ENCODE measurements at regions not wholly inside any gene's neighbourhood (a gene's known extent, or its start where the extent isn't known, plus 50 kb on each side); places are given as distances from the start of the nearest gene placed in this dataset.

DNA sequence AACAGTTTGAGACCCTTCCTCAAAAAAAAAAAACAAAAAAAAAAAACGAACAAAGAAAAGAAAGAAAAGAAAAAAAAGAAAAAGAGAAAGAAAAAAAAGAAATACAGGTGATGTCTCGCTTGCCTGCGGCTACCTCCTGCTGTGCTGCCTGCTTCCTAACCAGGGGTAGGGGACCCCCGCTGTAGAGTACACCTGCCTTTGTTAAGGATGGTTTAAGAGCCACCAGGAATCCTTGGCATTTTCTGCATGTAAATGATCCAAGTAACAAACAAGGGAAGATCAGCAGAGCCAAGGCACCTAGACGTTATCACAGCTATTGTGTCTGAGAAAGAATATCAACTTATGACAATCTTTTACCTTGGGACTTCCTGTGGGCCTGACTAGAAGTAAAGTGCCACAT, 856.8 kb upstream of the GCFC2 start:
- TF ChIP-seq, protein P1, sequence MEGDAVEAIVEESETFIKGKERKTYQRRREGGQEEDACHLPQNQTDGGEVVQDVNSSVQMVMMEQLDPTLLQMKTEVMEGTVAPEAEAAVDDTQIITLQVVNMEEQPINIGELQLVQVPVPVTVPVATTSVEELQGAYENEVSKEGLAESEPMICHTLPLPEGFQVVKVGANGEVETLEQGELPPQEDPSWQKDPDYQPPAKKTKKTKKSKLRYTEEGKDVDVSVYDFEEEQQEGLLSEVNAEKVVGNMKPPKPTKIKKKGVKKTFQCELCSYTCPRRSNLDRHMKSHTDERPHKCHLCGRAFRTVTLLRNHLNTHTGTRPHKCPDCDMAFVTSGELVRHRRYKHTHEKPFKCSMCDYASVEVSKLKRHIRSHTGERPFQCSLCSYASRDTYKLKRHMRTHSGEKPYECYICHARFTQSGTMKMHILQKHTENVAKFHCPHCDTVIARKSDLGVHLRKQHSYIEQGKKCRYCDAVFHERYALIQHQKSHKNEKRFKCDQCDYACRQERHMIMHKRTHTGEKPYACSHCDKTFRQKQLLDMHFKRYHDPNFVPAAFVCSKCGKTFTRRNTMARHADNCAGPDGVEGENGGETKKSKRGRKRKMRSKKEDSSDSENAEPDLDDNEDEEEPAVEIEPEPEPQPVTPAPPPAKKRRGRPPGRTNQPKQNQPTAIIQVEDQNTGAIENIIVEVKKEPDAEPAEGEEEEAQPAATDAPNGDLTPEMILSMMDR (IDR thresholded peaks at IDR 0.05) = no peak
- TF ChIP-seq POLR2A (IDR thresholded peaks at IDR 0.05) = no peak
- TF ChIP-seq EP300 (IDR thresholded peaks at IDR 0.05) = no peak
- H3K4me3 ChIP-seq = no peak overlapping the region
- no peak for DNase-seq (ENCODE audit: low spot score in 2 of 2)
- WGBS, 2 donors = 79 to 89% methylated on average over 5 of the region's 5 CpGs
- H3K36me3 ChIP-seq = no peaks in the 10 kb centered on the region
- no peak overlapping the region for H3K27ac ChIP-seq
- H3K9me3 ChIP-seq = no peaks in the 10 kb centered on the region
- H3K4me1 ChIP-seq = no peaks in the 10 kb centered on the region
- H3K27me3 ChIP-seq = no peaks in the 10 kb centered on the region

DNA sequence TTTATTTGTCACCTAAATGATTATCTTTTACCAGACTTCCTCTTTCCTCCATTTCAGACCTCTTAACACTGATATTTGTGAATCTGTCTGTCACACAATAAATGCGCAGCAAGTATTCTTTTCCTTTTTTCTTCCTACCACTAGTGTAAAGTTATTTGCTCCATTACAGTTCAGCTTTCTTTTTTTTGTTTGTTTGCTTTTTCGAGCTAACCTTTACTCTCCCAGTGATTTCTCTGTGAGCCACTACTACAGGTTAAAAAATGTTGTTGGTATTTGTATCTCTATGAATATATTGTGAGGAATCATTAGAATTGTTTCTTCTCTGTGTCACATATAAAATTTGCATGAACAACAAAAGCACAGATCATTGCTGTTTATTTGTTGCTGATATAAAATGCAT, 854.0 kb upstream of the GCFC2 start:
- Histone ChIP-seq H3K36me3 (no peaks in the 10 kb centered on the region), H3K9me3 (no peaks in the 10 kb centered on the region), H3K4me3 (no peak overlapping the region), H3K27me3 (no peaks in the 10 kb centered on the region), H3K27ac (no peak overlapping the region), H3K4me1 (no peaks in the 10 kb centered on the region)
- no peak for DNase-seq (ENCODE audit: low spot score in 2 of 2)
- WGBS, 2 donors = 88 to 92% methylated on average over 2 of the region's 2 CpGs
- TF ChIP-seq POLR2A (IDR thresholded peaks at IDR 0.05) = no peak
- TF ChIP-seq EP300 (IDR thresholded peaks at IDR 0.05) = no peak
- TF ChIP-seq, protein P1 (IDR thresholded peaks at IDR 0.05) = no peak

DNA sequence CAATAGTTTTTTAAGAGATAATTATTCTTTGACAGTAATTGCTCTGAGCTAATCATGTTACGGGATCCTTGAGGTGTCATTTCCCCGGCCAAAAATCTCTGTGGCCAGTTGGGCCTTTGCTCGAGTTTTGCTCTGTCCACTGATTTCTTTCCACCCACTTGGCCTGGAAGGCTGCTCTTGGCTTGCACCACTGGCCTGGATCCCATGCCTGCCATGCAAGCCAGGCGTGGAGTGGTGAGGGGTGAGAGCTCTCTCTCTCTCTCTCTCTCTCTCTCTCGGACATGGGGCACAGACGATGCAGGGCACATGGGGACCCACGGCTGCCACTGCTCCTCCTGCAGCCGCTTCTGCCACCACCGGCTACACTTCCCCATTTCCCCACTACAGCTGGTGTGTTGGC, 853.0 kb upstream of the GCFC2 start:
- H3K9me3 ChIP-seq = no peaks in the 10 kb centered on the region
- H3K27me3 ChIP-seq = no peaks in the 10 kb centered on the region
- WGBS, 2 donors = 86 to 93% methylated on average over 9 of the region's 9 CpGs
- H3K27ac ChIP-seq = no peak overlapping the region
- TF ChIP-seq EP300 (IDR thresholded peaks at IDR 0.05) (no peak), POLR2A (IDR thresholded peaks at IDR 0.05) (no peak)
- TF ChIP-seq, protein P1 (IDR thresholded peaks at IDR 0.05) = no peak
- H3K36me3 ChIP-seq = no peaks in the 10 kb centered on the region
- DNase-seq (ENCODE audit: low spot score in 2 of 2) = no peak
- H3K4me1 ChIP-seq = no peaks in the 10 kb centered on the region
- H3K4me3 ChIP-seq = no peak overlapping the region

DNA sequence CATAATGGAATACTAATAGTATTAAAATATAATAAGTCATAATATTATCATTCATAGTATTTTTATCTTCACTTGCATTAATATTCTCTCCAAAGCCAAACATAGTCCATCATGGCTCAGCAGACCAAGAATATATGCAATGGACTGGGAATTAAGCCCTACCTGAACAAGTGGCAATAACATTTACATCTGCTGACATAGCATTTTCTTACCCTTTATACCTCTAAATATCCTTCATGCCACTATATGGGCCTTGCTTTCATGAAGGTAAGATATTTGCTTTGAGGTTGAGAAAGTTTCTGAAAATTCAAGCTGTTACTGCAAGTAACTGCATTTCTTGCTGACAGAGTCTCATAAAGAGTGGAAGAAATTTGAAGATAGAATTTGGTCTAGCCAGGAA, 847.4 kb upstream of the GCFC2 start:
- Histone ChIP-seq H3K27me3 (no peaks in the 10 kb centered on the region), H3K4me1 (no peaks in the 10 kb centered on the region), H3K4me3 (no peak overlapping the region), H3K9me3 (no peaks in the 10 kb centered on the region), H3K36me3 (no peaks in the 10 kb centered on the region), H3K27ac (no peak overlapping the region)
- no peak for TF ChIP-seq EP300 (IDR thresholded peaks at IDR 0.05)
- DNase-seq (ENCODE audit: low spot score in 2 of 2) = no peak

DNA sequence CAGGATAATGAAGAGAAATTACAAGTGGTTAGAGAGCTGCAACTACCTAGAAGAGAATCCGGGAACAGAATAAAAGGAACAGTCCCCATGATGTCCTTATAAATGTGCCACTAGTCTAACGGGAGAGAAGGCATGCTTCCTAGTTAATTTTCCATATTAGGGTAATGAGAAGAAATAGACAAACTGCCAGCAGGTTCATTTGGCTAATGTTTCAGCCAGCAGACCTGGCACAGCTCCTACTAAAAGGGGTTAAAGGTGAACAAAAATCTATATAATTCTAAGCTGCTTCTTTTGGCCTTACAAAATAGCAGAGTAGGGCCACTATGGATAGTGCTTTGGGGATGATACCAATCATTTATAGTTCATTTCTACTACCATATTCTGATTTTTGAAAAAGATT, 845.3 kb upstream of the GCFC2 start:
- H3K4me1 ChIP-seq = no peaks in the 10 kb centered on the region
- no peaks in the 10 kb centered on the region for H3K27me3 ChIP-seq
- TF ChIP-seq, protein P1 (IDR thresholded peaks at IDR 0.05) = no peak
- TF ChIP-seq EP300 (IDR thresholded peaks at IDR 0.05) = no peak
- no peak for TF ChIP-seq POLR2A (IDR thresholded peaks at IDR 0.05)
- no peak overlapping the region for H3K27ac ChIP-seq
- H3K9me3 ChIP-seq = no peaks in the 10 kb centered on the region
- no peak overlapping the region for H3K4me3 ChIP-seq
- 64 to 72% methylated on average over 2 of the region's 2 CpGs for WGBS, 2 donors
- no peak for DNase-seq (ENCODE audit: low spot score in 2 of 2)
- H3K36me3 ChIP-seq = no peaks in the 10 kb centered on the region

DNA sequence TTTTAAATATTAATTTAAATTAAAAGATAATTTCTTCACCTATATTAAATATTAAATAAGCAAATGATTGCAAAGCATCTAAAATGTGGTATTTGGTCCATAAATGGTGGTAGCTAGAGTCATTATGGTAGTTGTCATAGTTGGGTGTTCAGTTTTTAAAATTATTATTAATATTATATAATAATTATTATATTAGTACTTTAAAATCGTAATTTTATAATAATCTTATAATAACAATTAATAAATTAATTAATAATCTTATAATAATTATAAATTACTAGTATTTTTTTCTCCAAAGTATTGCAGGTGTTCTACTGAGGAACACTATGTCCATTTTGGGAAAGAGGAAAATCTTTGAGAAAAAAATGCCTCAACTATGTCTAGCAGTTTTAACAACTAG, 835.5 kb upstream of the GCFC2 start:
- no peaks in the 10 kb centered on the region for H3K9me3 ChIP-seq
- TF ChIP-seq, protein P1 (IDR thresholded peaks at IDR 0.05) = no peak
- TF ChIP-seq POLR2A (IDR thresholded peaks at IDR 0.05) (no peak), EP300 (IDR thresholded peaks at IDR 0.05) (no peak)
- no peak overlapping the region for H3K27ac ChIP-seq
- 38 to 53% methylated on average over 1 of the region's 1 CpG for WGBS, 2 donors
- no peaks in the 10 kb centered on the region for H3K4me1 ChIP-seq
- no peak overlapping the region for H3K4me3 ChIP-seq
- no peaks in the 10 kb centered on the region for H3K27me3 ChIP-seq
- DNase-seq (ENCODE audit: low spot score in 2 of 2) = no peak
- H3K36me3 ChIP-seq = no peaks in the 10 kb centered on the region
